ENCODE measurements at regions not wholly inside any gene's neighbourhood (a gene's known extent, or its start where the extent isn't known, plus 50 kb on each side); places are given as distances from the start of the nearest gene placed in this dataset.

DNA sequence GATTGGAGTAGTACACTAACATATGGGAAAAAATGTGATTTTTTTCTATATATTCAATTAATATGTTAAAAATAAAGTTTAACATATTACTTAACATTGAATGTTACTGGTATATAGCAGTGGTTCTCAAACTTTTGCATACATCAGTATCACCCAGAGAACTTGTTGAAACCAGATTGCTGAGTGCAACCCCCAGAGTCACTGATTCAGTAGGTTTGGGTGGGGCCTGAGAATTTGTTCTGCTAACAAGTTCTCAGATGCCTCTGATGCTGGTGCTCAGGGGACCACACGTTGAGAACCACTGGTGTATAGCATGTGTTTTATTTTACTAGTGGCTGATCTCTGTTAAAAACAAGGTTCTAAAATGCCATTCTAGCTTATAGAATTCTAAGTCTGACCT is 161.9 kb downstream of the HHIPL2 start:
- no peak overlapping the region for H3K9ac ChIP-seq (ENCODE audit: insufficient read depth in 1 of 2, low read length in 2 of 2)
- no peak overlapping the region for H3K27ac ChIP-seq (ENCODE audit: low read depth in 1 of 2, low read length in 1 of 2)
- no peak for ATAC-seq (ENCODE audit: insufficient read depth, low FRiP score)
- no peak overlapping the region for H3K4me3 ChIP-seq
- peaks cover 0 to 4% (median 2%) of the 10 kb centered on the region in 4 donors for H3K9me3 ChIP-seq (ENCODE audit: control insufficient read depth in 4 of 4, insufficient read depth in 3 of 4, low read length in 3 of 4)
- DNase-seq = no peak
- 67 to 83% methylated on average over 1 of the region's 1 CpG for WGBS, 2 donors
- no peaks in the 10 kb centered on the region for H3K27me3 ChIP-seq (ENCODE audit: control insufficient read depth in 3 of 3, insufficient read depth in 3 of 3, low read length in 2 of 3)
- H3K4me1 ChIP-seq (ENCODE audit: control insufficient read depth in 5 of 5, insufficient read depth in 5 of 5, low read length in 5 of 5) = no peaks in the 10 kb centered on the region
- TF ChIP-seq CTCF (IDR thresholded peaks at IDR 0.05; ENCODE audit: control extremely low read depth, extremely low read depth) = no peak
- H3K36me3 ChIP-seq (ENCODE audit: control insufficient read depth in 4 of 4, insufficient read depth in 4 of 4, low read length in 4 of 4) = no peaks in the 10 kb centered on the region

DNA sequence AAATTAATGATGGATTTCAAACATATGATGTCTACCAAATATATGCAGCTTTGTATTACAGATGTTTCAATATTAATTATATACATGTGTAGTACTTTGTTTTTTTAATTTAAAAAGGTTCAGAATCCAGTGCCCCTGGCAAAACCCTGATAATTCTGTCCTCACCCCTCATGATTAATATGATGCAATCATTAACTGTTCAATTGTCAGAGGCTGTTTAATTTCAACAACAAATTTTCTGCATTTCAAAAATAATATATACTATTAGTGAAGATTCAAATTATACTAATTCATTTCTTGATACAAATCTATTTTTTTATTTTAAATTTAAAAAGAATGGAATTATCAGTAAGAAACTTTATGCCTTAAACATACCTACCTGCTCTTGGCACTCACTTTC is 162.6 kb downstream of the HHIPL2 start:
- Histone ChIP-seq H3K4me3 (no peak overlapping the region), H3K36me3 (ENCODE audit: control insufficient read depth in 4 of 4, insufficient read depth in 4 of 4, low read length in 4 of 4) (no peaks in the 10 kb centered on the region), H3K9ac (ENCODE audit: insufficient read depth in 1 of 2, low read length in 2 of 2) (no peak overlapping the region), H3K4me1 (ENCODE audit: control insufficient read depth in 5 of 5, insufficient read depth in 5 of 5, low read length in 5 of 5) (no peaks in the 10 kb centered on the region), H3K9me3 (ENCODE audit: control insufficient read depth in 4 of 4, insufficient read depth in 3 of 4, low read length in 3 of 4) (peaks cover 0 to 4% (median 2%) of the 10 kb centered on the region in 4 donors), H3K27me3 (ENCODE audit: control insufficient read depth in 3 of 3, insufficient read depth in 3 of 3, low read length in 2 of 3) (no peaks in the 10 kb centered on the region), H3K27ac (ENCODE audit: low read depth in 1 of 2, low read length in 1 of 2) (no peak overlapping the region)
- ATAC-seq (ENCODE audit: insufficient read depth, low FRiP score) (no peak), DNase-seq (no peak)
- TF ChIP-seq CTCF (IDR thresholded peaks at IDR 0.05; ENCODE audit: control extremely low read depth, extremely low read depth) = no peak

DNA sequence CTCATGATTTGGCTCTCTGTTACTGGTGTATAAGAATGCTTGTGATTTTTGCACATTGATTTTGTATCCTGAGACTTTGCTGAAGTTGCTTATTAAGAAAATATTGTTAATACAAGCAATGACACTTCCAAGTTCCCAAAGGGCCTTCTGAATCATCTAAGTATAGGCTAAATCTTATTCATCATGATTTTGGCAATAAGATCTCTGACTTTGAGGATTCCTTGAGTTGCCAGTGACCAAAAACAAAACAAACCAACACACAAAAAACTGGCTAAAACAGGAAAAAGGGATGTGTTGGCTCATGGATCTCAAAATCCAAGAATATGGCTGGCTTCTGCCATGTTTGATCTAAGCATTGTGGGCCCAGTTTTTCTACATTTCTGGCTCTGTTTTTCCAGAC is 163.4 kb downstream of the HHIPL2 start:
- no peak for ATAC-seq (ENCODE audit: insufficient read depth, low FRiP score)

More for the DNA sequence above, 163.4 kb downstream of the HHIPL2 start:
- Histone ChIP-seq H3K36me3 (ENCODE audit: control insufficient read depth in 4 of 4, insufficient read depth in 4 of 4, low read length in 4 of 4) (no peaks in the 10 kb centered on the region), H3K27me3 (ENCODE audit: control insufficient read depth in 3 of 3, insufficient read depth in 3 of 3, low read length in 2 of 3) (no peaks in the 10 kb centered on the region), H3K27ac (ENCODE audit: low read depth in 1 of 2, low read length in 1 of 2) (no peak overlapping the region), H3K4me1 (ENCODE audit: control insufficient read depth in 5 of 5, insufficient read depth in 5 of 5, low read length in 5 of 5) (no peaks in the 10 kb centered on the region), H3K4me3 (no peak overlapping the region), H3K9me3 (ENCODE audit: control insufficient read depth in 4 of 4, insufficient read depth in 3 of 4, low read length in 3 of 4) (peaks cover 0 to 4% (median 2%) of the 10 kb centered on the region in 4 donors), H3K9ac (ENCODE audit: insufficient read depth in 1 of 2, low read length in 2 of 2) (no peak overlapping the region)
- no peak for DNase-seq
- no peak for TF ChIP-seq CTCF (IDR thresholded peaks at IDR 0.05; ENCODE audit: control extremely low read depth, extremely low read depth)

Measured in lung (tissue), 11 donors.